Activated CD8-positive, alpha-beta memory T cell treated with anti-CD3 and anti-CD28 coated beads for 1 hour (primary cell): ENCODE measurements at regions not wholly inside any gene's neighbourhood (a gene's known extent, or its start where the extent isn't known, plus 50 kb on each side); places are given as distances from the start of the nearest gene placed in this dataset.
A peak's percentile ranks its signal among the peaks of the same experiment; 100 is the strongest.
"Not testable (repeated sequence)": the region's sequence is repeated elsewhere in the genome, so short reads cannot be mapped to it uniquely, and the experiment has no call there.

Source experiments
- DNase-seq, 2 donors: peaks; one replicate each; pipeline ENCODE4 v3.0.0-alpha.2; 2020; ENCODE audit warnings: low read depth in 1 of 2; ENCODE audit errors: extremely low read depth in 1 of 2

- DNase-seq = not testable (repeated sequence)
These were observed 168.5 kb upstream of the FAM72C start for GRCh38 chr1:144140243-144140642.

DNA sequence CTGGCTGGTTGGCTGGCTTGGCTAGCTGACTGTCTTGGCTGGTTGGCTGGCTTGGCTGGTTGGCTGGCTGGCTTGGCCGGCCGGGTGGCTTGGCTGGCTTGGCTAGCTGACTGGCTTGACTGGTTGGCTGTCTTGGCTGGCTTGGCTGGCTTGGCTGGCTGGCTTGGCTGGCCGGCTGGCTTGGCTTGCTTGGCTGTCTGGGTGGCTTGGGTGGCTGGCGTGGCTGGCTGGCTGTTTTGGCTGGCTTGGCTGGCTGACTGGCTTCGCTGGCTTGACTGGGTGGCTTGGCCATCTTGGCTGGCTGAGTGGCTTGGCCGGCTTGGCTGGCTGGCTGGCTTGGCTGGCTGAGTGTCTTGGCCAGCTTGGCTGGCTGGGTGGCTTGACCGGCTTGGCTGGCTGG is 133.2 kb upstream of the FAM72C start:
- DNase-seq = not testable (repeated sequence)

GRCh38 chr1:144104000-144104677 is 132.4 kb upstream of the FAM72C start:
- peak in 1 of 2 donors; percentile 22 for DNase-seq

DNA sequence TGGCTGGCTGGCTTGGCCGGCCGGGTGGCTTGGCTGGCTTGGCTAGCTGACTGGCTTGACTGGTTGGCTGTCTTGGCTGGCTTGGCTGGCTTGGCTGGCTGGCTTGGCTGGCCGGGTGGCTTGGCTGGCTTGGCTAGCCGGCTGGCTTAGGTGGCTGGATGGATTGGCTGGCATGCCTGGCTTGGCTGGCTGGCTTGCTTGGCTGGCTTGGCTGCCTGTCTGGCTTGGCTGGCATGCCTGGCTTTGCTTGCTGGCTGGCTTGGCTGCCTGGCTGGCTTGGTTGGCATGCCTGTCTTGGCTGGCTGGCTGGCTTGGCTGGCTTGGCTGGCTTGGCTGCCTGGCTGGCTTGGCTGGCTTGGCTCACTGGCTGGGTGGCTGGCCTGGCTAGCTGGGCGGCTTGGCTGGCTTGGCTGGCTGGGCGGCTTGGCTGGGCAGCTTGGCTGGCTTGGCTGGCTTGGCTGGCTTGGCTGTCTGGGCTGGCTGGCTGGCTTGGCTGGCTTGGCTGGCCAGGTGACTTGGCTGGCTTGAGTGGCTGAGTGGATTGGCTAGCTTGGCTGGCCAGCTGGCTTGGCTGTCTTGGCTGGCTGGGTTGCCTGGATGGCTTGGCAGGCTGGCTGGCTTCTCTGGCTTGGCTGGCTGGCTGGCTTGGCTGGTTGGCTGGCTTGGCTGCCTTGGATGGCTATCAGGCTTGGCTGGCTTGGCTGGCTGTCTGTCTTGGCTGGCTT is 131.5 kb upstream of the FAM72C start:
- DNase-seq = peak in 1 of 2 donors; percentile 11

DNA sequence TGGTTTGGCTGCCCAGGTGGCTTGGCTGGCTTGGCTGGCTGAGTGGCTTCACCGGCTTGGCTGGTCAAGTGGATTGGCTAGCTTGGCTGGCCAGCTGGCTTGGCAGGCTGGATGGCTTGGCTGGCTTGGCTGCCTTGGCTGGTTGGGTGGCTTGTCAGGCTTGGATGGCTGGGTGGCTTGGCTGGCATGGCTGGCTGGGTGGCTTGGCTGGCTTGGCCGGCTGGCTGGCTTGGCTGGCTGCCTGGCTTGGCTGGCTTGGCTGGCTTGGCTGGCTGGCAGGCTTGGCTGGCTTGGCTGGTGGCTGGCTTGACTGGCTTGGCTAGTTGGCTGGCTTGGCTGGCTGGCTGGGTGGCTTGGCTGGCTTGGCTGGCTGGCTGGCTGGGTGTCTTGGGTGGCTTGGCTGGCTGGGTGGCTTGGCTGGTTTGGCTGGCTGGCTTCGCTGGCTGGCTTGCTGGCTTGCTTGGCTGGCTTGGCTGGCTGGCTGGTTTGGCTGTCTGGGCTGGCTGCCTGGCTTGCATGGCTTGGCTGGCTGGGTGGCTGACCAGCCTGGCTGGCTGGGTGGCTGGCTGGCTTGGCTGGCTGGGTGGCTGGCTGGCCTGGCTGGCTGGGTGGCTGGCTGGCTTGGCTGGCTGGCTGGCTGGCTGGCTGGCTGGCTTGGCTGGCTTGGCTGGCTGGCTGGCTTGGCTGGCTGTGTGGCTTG is 130.4 kb upstream of the FAM72C start:
- DNase-seq = not testable (repeated sequence)

GRCh38 chr1:144101397-144102045 is 129.7 kb upstream of the FAM72C start:
- DNase-seq = peak in 1 of 2 donors; percentile 3

GRCh38 chr1:144077167-144077841 is 105.5 kb upstream of the FAM72C start:
- peak in 1 of 2 donors; percentile 5 for DNase-seq

- not testable (repeated sequence) for DNase-seq
These were observed 104.9 kb upstream of the FAM72C start for GRCh38 chr1:144076646-144077045.

DNA sequence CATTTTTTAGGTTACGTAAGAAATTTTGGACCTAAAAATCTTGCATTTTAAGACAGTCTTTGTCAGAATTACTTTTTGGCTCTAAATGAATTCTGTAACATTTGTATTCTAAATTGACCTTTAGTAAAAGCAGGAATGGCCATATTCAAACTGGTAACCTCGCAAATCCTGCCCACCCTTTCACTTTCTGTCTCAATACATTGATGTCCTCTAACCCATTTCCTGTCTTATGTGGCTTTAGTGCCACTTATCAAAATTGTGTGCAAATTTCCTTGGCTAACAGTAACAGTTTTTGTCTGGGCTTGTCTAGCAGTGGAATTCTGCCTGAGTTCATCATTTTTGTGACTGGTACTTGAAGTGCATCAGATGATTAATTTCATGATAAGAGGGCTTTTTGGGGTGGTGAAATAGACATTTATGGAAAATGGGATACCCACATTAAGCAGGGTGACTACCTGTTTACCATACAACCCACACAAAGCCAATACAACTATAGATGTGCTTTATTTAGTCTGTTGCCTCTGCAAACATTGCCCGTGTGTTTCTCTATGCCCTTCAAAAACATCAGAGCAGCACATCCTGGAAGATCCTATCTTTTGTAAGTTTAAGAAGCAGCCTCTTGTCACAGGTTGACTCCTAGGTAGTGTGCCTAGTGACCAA is 98.7 kb upstream of the FAM72C start:
- not testable (repeated sequence) for DNase-seq

- not testable (repeated sequence) for DNase-seq
These were observed 95.3 kb upstream of the FAM72C start for GRCh38 chr1:144067042-144067441.

GRCh38 chr1:144066071-144066813 is 94.5 kb upstream of the FAM72C start:
- DNase-seq = not testable (repeated sequence)

- not testable (repeated sequence) for DNase-seq
These were observed 93.7 kb upstream of the FAM72C start for GRCh38 chr1:144065299-144066060.

GRCh38 chr1:144049365-144049764 is 77.6 kb upstream of the FAM72C start:
- not testable (repeated sequence) for DNase-seq

GRCh38 chr1:144046645-144047044 is 74.9 kb upstream of the FAM72C start:
- not testable (repeated sequence) for DNase-seq

- not testable (repeated sequence) for DNase-seq
These were observed 74.2 kb upstream of the FAM72C start for GRCh38 chr1:144045751-144046546.

GRCh38 chr1:144042251-144042650 is 70.5 kb upstream of the FAM72C start:
- DNase-seq = not testable (repeated sequence)

GRCh38 chr1:144040293-144040692 is 68.5 kb upstream of the FAM72C start:
- DNase-seq = not testable (repeated sequence)

GRCh38 chr1:144034045-144034444 is 62.3 kb upstream of the FAM72C start:
- not testable (repeated sequence) for DNase-seq
